DND-41 (cell line): ENCODE measurements at regions not wholly inside any gene's neighbourhood (a gene's known extent, or its start where the extent isn't known, plus 50 kb on each side); places are given as distances from the start of the nearest gene placed in this dataset.

Experiments used
- ATAC-seq: fragments of 200-7000 bp; cut with Tn5 transposase; 3 replicates; pipeline ENCODE4 v1.9.1; 2021; ENCODE audit warnings: low read depth; ENCODE audit not compliant: insufficient read depth
- DNase-seq: peaks from one replicate; pipeline ENCODE4 v3.0.0-alpha.2; 2020
- H2AFZ ChIP-seq: 2 replicates; pipeline ENCODE4 v1.6.0; 2012; ENCODE audit warnings: low read depth, low read length
- H3K27ac ChIP-seq: 2 replicates; pipeline ENCODE4 v1.5.1; 2012; ENCODE audit warnings: low read length, inconsistent platforms
- H3K27me3 ChIP-seq: fragments of 200-600 bp; sonication (generic); 2 replicates; pipeline ENCODE4 v1.6.0; 2012; ENCODE audit warnings: low read length, mild to moderate bottlenecking, inconsistent platforms; ENCODE audit not compliant: insufficient read depth, poor library complexity
- H3K36me3 ChIP-seq: 2 replicates; pipeline ENCODE4 v1.5.1; 2012; ENCODE audit warnings: low read length, inconsistent platforms; ENCODE audit not compliant: insufficient read depth
- H3K4me1 ChIP-seq: 2 replicates; pipeline ENCODE4 v1.5.1; 2012; ENCODE audit warnings: mild to moderate bottlenecking, low read length; ENCODE audit not compliant: insufficient read depth
- H3K4me2 ChIP-seq: 2 replicates; pipeline ENCODE4 v1.6.0; 2012; ENCODE audit warnings: mild to moderate bottlenecking, moderate library complexity, low read length, inconsistent platforms; ENCODE audit not compliant: insufficient read depth
- H3K4me3 ChIP-seq, 2 experiments: fragments of 200-600 bp in 1 of 2; shearing (Covaris generic) in 1 of 2; 2 replicates each; pipeline ENCODE4 v1.5.1; 2012 to 2016; ENCODE audit warnings: inconsistent platforms in 2 of 2, low read length in 2 of 2, mild to moderate bottlenecking in 2 of 2, low read depth in 1 of 2, moderate library complexity in 1 of 2
- H3K79me2 ChIP-seq: 2 replicates; pipeline ENCODE4 v1.6.0; 2012; ENCODE audit warnings: low read length, inconsistent platforms; ENCODE audit not compliant: insufficient read depth
- H3K9ac ChIP-seq: 2 replicates; pipeline ENCODE4 v1.6.0; 2012; ENCODE audit warnings: low read depth, mild to moderate bottlenecking, inconsistent platforms, low read length, moderate library complexity
- H3K9me3 ChIP-seq: 2 replicates; pipeline ENCODE4 v1.5.1; 2012; ENCODE audit warnings: low read length, moderate library complexity, mild to moderate bottlenecking, inconsistent platforms; ENCODE audit not compliant: insufficient read depth, severe bottlenecking
- H4K20me1 ChIP-seq: 2 replicates; pipeline ENCODE4 v1.6.0; 2012; ENCODE audit warnings: low read length; ENCODE audit not compliant: insufficient read depth
- CTCF ChIP-seq: IDR thresholded peaks from 2 replicates; pipeline ENCODE4 v1.5.1; 2012; ENCODE audit warnings: borderline replicate concordance, low read length, moderate library complexity, mild to moderate bottlenecking; ENCODE audit not compliant: poor library complexity, severe bottlenecking; ENCODE audit errors: extremely low read depth
- EZH2 ChIP-seq: IDR thresholded peaks from 3 replicates; pipeline ENCODE4 v1.6.1; 2012; ENCODE audit warnings: borderline replicate concordance, low read depth, mild to moderate bottlenecking, moderate library complexity, low read length, inconsistent platforms; ENCODE audit not compliant: severe bottlenecking

- no peak for ATAC-seq
- no peak for DNase-seq
- Histone ChIP-seq H4K20me1 (no peaks in the 10 kb centered on the region), H3K79me2 (no peaks in the 10 kb centered on the region), H3K27me3 (no peaks in the 10 kb centered on the region), H3K4me1 (no peaks in the 10 kb centered on the region), H3K4me2 (no peak overlapping the region), H3K27ac (no peak overlapping the region), H3K9ac (no peak overlapping the region), H3K9me3 (no peaks in the 10 kb centered on the region), H2AFZ (no peak overlapping the region), H3K4me3 (no peak overlapping the region), H3K36me3 (no peaks in the 10 kb centered on the region)
- TF ChIP-seq CTCF (no peak), EZH2 (no peak)
These were observed 317.3 kb upstream of the TFPI start for GRCh38 chr2:187871506-187871905.

- H3K9ac ChIP-seq, result no peak overlapping the region
- H2AFZ ChIP-seq, result no peak overlapping the region
- no peaks in the 10 kb centered on the region for H3K27me3 ChIP-seq
- H3K27ac ChIP-seq, result no peak overlapping the region
- ATAC-seq (no peak), DNase-seq (no peak)
- H3K4me2 ChIP-seq, result no peak overlapping the region
- no peak overlapping the region for H3K4me3 ChIP-seq
- no peaks in the 10 kb centered on the region for H3K4me1 ChIP-seq
- H3K79me2 ChIP-seq, result no peaks in the 10 kb centered on the region
- H3K9me3 ChIP-seq, result no peaks in the 10 kb centered on the region
- no peaks in the 10 kb centered on the region for H4K20me1 ChIP-seq
- TF ChIP-seq CTCF, result no peak
- H3K36me3 ChIP-seq, result no peaks in the 10 kb centered on the region
These were observed 318.9 kb upstream of the TFPI start for GRCh38 chr2:187873132-187873531.

- Histone ChIP-seq H3K9me3 (no peaks in the 10 kb centered on the region), H3K27me3 (no peaks in the 10 kb centered on the region), H3K4me1 (no peaks in the 10 kb centered on the region), H3K9ac (no peak overlapping the region), H4K20me1 (no peaks in the 10 kb centered on the region), H3K27ac (no peak overlapping the region), H3K79me2 (no peaks in the 10 kb centered on the region), H2AFZ (no peak overlapping the region), H3K4me2 (no peak overlapping the region), H3K36me3 (no peaks in the 10 kb centered on the region), H3K4me3 (no peak overlapping the region)
- no peak for DNase-seq
- no peak for TF ChIP-seq EZH2
- no peak for TF ChIP-seq CTCF
- ATAC-seq, result no peak
These were observed 320.6 kb upstream of the TFPI start for GRCh38 chr2:187874786-187875185.

- H3K4me2 ChIP-seq, result no peak overlapping the region
- ATAC-seq, result no peak
- no peak overlapping the region for H2AFZ ChIP-seq
- no peak overlapping the region for H3K27ac ChIP-seq
- no peaks in the 10 kb centered on the region for H3K27me3 ChIP-seq
- no peak overlapping the region for H3K9ac ChIP-seq
- H3K79me2 ChIP-seq, result no peaks in the 10 kb centered on the region
- no peak for DNase-seq
- no peaks in the 10 kb centered on the region for H3K9me3 ChIP-seq
- no peaks in the 10 kb centered on the region for H3K4me1 ChIP-seq
- no peaks in the 10 kb centered on the region for H4K20me1 ChIP-seq
- TF ChIP-seq CTCF, result no peak
- TF ChIP-seq EZH2, result no peak
- H3K4me3 ChIP-seq, result no peak overlapping the region
- H3K36me3 ChIP-seq, result no peaks in the 10 kb centered on the region
These were observed 321.3 kb upstream of the TFPI start for GRCh38 chr2:187875261-187876141.
